Endometrium (tissue), 2 donors: ENCODE measurements at regions not wholly inside any gene's neighbourhood (a gene's known extent, or its start where the extent isn't known, plus 50 kb on each side); places are given as distances from the start of the nearest gene placed in this dataset.
"Not testable (repeated sequence)": the region's sequence is repeated elsewhere in the genome, so short reads cannot be mapped to it uniquely, and the experiment has no call there.

Source experiments
- FAIRE-seq: peaks from 2 replicates; lab custom pipeline; 2012; peaks lifted over from hg19 to GRCh38; lab: Jason Lieb, UNC
- donor health status: control.
- donor health status: control.

DNA sequence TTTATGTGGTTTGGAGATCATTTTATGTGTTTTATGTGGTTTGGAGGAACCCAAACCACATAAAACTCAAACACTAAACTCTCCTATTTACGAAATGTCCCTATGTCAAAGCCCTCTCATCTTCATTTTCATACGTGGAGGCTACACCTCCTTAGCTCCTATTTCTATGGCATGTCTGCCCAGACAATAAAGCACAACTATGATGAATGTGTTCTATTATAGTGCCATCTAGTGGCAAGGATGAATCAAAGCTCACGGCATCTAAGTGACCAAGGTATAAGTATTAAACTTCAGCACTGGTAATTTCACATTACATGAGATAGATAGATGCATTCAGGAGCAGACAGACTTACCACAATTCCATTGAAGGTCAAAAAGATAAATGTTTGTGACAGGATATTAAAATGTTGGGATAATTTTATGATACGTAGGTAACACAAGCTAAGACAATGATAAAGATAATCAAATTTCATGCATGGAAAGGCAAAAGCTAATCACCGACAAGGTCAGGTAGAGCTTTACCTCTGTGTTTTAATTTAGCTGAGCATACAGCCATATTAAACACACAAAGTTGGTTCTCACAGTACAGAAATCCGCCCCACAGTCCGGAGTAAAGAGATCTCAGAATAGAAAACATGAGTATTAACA lies 130.6 kb upstream of the FHIT start:
- FAIRE-seq = peak; percentile 60

- no peak for FAIRE-seq
Observed at GRCh38 chr3:61387817-61388216, 136.6 kb upstream of the FHIT start.

DNA sequence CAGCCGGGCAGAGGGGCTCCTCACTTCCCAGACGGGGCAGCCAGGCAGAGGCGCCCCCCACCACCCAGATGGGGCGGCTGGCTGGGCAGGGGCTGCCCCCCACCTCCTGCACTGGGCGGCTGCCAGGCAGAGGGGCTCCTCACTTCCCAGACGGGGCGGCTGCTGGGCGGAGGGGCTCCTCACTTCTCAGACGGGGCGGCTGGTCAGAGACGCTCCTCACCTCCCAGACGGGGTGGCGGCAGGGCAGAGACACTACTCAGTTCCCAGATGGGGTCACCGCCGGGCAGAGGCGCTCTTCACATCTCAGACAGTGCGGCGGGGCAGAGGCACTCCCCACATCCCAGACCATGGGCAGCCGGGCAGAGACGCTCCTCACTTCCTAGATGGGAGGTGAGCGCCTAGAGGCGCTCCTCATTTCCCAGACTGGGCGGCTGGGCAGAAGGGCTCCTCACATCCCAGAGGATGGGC lies 142.3 kb upstream of the FHIT start:
- FAIRE-seq = not testable (repeated sequence)

DNA sequence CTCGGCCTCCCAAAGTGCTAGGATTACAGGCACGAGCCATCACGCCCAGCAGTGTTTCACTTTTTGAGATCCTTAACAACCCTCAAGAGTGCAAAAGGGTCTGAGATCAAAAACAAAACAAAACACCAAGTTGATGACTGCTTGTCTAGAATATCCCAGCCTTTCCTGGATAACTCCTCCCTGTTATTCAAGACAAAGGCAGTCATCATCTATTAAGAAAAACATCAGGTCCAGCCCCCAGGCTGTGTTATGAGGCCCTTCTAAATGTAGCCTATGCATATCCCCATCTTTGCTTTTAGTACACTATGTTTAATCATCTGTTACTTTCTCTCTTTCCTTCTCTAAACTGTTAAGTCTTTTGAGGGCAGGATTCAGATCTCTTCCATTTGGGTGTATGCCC lies 150.1 kb upstream of the FHIT start:
- no peak for FAIRE-seq

GRCh38 chr3:61407397-61407796 lies 154.0 kb upstream of the PTPRG start:
- no peak for FAIRE-seq

DNA sequence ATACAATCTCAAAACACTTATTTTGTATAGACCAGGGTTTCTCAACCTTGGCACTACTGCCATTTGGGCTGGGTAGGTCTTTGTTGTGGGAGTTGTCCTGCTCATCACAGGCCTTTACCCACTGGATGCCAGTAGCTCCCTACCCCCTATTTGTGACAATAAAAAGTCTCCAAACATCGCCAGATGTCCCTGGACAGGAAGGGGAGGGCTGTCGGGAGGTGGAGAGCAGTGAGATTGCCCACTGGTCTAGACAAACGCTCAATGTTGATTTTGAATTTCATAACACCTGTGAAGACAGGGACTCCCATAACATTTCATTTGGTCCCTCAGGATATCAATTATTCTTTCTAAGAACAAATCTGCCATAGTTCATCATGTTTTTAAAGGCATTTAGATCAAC lies 151.7 kb upstream of the PTPRG start:
- FAIRE-seq = no peak

DNA sequence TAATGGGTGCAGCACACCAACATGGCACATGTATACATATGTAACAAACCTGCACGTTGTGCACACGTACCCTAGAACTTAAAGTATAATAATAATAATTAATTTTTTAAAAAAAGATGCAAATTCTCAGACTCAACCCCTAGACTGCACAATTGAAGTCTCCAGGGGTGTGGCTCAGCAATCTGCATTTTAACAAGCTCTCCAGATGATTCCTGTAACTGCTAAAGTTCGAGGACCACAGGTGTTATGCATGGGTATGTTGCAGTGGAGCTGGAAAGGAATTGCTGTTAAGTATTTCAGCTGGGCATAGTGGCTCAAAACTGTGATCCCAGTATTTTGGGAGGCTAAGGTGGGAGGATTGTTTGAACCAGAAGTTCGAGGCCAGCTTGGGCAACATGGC lies 151.0 kb upstream of the PTPRG start:
- FAIRE-seq = not testable (repeated sequence)

DNA sequence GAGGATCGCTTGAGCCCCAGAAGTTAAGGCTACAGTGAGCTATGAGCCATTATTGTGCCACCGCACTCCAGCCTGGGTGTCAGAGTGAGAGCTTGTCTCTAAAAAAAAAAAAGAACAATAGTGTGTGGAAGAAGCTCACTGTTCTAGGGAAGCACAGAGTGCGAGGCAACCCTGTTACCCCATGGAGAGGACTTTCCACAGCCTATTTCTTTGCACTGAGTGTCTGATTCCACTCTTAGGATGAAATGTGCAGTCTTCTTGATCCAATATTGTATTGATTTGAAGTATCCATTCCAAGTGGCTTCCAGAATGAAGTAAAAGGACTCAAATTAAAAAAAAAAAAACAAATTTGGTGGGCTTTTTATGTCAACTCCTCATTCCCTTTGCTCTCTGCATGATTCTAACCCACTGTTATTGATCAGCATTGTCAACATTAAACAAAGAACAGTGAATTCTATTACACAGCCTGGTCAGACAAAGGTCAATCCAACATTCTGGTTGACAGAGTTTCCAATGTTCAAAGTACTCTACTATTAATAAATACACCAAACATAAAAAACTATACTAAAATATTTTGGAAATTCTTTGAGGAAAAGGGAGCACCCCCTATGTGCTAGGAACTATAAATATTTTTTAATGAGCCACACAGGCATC lies 150.2 kb upstream of the PTPRG start:
- no peak for FAIRE-seq

GRCh38 chr3:61414456-61414855 lies 146.9 kb upstream of the PTPRG start:
- no peak for FAIRE-seq

DNA sequence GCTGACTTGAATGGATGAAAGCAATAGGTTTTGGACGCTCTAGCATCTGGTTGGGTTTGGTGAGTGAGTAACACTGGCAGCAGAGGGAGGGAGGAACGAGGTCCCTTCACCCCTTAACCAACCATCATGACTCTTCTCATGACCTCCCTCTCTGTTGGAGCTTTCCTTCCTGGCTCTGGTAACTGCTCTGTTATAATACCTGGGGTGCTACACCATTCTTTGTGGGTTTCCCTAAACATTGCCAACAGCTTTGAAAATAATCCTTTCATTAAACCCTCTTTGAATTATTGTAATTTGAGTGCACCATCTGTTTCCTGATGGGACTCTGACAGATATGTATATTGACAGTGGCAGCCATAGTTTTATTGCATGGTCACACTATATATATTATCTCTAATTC lies 146.2 kb upstream of the PTPRG start:
- no peak for FAIRE-seq

GRCh38 chr3:61416618-61417017 lies 144.8 kb upstream of the PTPRG start:
- FAIRE-seq = no peak

DNA sequence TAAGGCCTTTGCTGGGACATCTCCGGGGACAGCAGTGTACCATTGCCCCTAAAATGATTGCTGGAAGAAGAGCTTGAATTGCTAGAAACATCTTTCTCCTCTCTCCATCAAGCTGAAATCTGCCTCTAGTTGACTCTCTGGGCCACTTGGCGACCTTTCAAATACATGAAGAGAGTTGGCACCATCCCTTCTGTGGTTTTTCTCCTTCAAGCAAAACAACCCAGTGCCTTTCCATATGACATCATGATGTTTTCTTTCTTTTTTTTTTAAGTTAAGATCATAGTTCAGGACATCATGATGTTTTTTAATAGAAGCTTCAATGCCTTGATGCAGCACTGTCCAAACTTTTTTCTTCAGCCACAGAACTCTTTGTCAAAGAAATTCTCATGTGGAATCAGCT lies 144.0 kb upstream of the PTPRG start:
- FAIRE-seq = no peak

DNA sequence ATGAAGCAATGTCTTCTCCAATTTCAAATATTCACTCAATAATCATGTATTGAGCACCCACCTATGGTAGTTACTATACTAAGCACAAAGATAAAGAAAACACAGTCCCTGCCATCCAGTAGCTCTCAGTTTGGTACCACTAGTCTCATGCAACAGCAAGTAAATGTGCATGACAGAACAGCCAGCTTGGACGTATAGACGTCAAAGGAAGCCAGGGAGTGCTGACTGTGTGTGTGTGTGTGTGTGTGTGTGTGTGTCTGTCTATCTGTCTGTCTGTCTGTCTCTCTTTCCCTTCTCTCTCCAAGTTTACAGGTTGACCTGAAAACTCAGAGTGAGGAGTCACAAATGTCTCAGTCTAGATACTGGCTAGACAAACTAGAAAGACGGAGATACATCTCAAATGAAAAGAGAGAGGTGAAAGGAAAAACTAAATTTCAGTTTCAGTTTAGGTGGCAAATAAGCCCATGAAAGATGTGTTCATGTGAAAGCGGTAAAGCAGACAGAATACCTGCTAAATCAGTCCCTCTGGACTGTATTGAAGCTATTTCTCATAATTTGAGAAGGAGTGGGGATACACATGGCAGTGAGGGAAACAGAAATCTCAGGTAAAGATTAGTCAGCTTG lies 141.1 kb upstream of the PTPRG start:
- FAIRE-seq = no peak

DNA sequence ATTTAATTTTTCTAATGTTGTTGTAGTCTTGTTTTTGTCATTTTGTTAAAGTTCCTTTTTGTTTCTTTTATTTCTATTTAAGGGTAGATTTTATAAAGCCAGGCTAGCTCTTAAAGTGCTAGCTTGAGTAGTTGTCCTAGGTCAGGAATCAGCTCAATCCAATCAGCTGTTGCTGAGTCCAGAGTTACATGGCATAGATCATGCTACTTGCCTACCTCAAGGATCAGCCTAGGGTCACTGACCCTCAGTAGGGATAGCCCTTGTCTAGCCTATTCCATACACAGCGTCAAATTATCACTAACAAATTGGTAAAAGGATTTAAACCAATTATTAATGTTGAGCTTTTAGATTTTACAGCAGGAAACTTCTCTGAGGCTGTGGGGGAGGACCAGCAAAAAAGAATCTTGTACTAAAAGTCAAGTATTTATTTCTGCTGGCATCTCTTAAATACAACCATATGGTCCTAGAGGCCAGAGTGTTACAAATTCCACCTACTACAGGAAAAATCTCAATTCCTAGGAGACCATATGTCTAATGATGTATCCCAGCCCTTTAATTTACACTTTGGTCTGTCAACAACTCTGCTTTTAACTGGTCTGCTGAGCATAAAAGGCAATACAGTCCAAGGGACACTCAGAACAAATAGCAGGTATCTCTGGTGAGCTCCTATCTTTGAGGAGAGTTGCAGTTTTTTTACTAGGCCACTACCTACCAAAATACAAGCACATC lies 138.3 kb upstream of the PTPRG start:
- FAIRE-seq = no peak

- no peak for FAIRE-seq
Observed at GRCh38 chr3:61425356-61425755, 136.0 kb upstream of the PTPRG start.

DNA sequence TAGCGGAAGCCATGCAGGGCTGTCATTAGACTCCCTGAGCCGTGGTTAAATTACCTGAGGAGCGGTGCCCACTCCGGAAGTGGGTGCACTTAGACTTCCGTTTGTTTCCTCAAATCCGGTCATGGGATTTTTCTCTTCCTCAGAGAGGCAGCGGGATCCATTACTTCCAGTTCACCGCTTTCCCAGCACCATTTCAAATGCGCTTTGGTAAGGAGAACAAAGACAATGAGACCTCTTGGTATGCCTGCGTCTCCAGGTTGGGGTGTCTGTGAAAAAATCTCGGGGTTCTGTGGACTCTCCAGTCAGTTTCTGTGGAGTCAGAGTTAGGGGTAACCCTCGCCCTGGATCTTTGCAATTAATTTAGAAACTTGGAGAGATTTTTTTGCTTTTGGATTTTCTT lies 132.3 kb upstream of the PTPRG start:
- FAIRE-seq = no peak

GRCh38 chr3:61434901-61435300 lies 126.5 kb upstream of the PTPRG start:
- FAIRE-seq = not testable (repeated sequence)

- not testable (repeated sequence) for FAIRE-seq
Observed at GRCh38 chr3:61435361-61435760, 126.0 kb upstream of the PTPRG start.

DNA sequence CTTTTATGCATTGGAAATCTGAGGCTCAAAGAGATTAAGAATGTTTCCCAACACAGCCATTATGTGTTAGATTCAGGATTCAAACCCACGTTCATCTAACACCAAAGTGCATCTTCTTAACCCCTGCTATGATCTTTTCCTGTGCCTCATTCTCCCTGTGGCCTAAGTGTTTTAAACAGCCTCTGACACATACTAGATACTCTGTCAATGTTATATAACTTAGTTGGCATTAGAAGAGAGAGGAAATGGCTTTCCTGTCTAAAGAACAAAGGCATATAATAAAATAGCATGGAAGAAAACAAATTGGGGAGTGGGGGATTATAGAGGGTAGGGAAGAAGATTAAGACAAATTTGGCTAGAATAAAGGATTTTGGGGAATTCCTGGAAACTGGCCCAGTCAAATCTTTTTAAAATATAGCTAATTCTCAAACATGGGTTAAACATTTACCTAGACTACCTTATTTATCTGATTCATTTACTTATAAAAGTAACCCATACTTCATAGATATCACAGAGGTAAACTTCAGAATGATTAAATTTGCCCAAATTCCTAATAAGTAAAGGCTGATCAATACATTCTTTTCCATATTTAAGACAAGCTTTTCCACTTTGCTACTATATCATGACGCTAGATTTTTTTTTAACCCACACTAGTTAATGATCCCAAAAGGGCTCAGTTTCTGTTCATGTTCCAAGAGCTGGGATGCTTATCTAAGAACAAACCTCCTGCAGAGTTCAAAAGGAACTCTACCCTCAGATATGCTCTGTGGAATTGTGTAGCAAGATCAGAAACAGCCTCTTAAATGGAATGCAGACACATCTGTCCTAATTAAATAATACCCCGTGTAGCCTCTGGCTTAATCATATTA lies 122.9 kb upstream of the PTPRG start:
- FAIRE-seq = no peak

DNA sequence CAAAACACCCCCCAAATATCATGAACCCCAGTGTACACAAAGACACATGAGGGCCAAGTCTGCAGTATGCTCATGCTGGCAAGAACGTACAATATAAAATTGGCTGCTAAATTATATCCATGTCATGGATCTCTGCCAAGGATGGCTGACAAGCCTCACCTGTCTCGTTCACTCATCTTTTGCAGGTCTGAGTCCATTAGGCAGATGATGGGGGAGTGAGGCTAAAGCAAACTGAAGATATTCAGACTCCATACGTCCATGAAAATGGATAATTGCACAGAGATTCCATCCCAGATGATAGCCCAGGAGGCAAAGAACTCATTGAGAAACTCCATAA lies 122.3 kb upstream of the PTPRG start:
- FAIRE-seq = no peak

DNA sequence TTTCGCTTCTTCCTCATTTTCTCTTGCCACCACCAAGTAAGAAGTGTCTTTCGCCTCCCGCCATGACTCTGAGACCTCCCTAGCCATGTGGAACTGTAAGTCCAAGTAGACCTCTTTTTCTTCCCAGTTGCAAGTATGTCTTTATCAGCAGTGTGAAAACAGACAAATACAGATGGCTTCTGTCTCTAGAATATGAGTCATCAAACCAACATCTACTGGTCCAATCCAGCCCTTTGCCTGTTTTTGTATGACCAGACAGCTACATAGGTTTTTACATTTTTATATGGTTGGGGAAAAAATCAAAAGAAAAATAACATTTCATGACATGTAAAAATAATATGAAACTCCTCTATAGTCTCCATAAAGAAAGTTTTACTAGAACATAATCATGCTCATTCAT lies 118.7 kb upstream of the PTPRG start:
- no peak for FAIRE-seq

- no peak for FAIRE-seq
Observed at GRCh38 chr3:61443886-61444285, 117.5 kb upstream of the PTPRG start.
